NCI-H82 treated with DMSO at 0.1 percent for 48 hours (cell line): ENCODE measurements at regions not wholly inside any gene's neighbourhood (a gene's known extent, or its start where the extent isn't known, plus 50 kb on each side); places are given as distances from the start of the nearest gene placed in this dataset.

Experiments used
- DNase-seq: peaks from one replicate; lab custom pipeline; 2025; ENCODE audit not compliant: unreplicated experiment; lab: John Stamatoyannopoulos, UW

- DNase-seq: no peak
These were observed 73.7 kb downstream of the MINAR2 start for GRCh38 chr5:129821477-129822131.

GRCh38 chr5:129830288-129830687, 74.0 kb upstream of the CHSY3 start:
- DNase-seq: no peak

- DNase-seq: no peak
These were observed 67.9 kb upstream of the CHSY3 start for GRCh38 chr5:129836321-129836720.

- no peak for DNase-seq
These were observed 59.5 kb upstream of the CHSY3 start for GRCh38 chr5:129844764-129845163.

- peak; percentile 19 for DNase-seq
These were observed 51.4 kb upstream of the CHSY3 start for GRCh38 chr5:129852747-129853352.

GRCh38 chr5:129853588-129853987, 50.7 kb upstream of the CHSY3 start:
- no peak for DNase-seq
